ENCODE measurements at regions not wholly inside any gene's neighbourhood (a gene's known extent, or its start where the extent isn't known, plus 50 kb on each side); places are given as distances from the start of the nearest gene placed in this dataset.

GRCh38 chr7:340979-341694 lies 51.2 kb downstream of the FOXL3 start:
- no peak for DNase-seq

GRCh38 chr7:341841-342638 lies 52.1 kb downstream of the FOXL3 start:
- no peak for DNase-seq

GRCh38 chr7:342681-343216 lies 52.8 kb downstream of the FOXL3 start:
- DNase-seq: no peak

- no peak for DNase-seq
Observed at GRCh38 chr7:343227-343822, 53.4 kb downstream of the FOXL3 start.

- DNase-seq: no peak
Observed at GRCh38 chr7:343864-344607, 54.1 kb downstream of the FOXL3 start.

- DNase-seq: no peak
Observed at GRCh38 chr7:344608-344994, 54.6 kb downstream of the FOXL3 start.

GRCh38 chr7:346116-346898 lies 56.3 kb downstream of the FOXL3 start:
- DNase-seq: no peak

GRCh38 chr7:347001-347590 lies 57.1 kb downstream of the FOXL3 start:
- no peak for DNase-seq

- no peak for DNase-seq
Observed at GRCh38 chr7:347644-348479, 57.9 kb downstream of the FOXL3 start.

GRCh38 chr7:348480-348844 lies 58.5 kb downstream of the FOXL3 start:
- no peak for DNase-seq

- no peak for DNase-seq
Observed at GRCh38 chr7:348962-349743, 59.2 kb downstream of the FOXL3 start.

- DNase-seq: peak; percentile 52 to 70
Observed at GRCh38 chr7:351256-351655, 61.3 kb downstream of the FOXL3 start.

GRCh38 chr7:351681-352480 lies 61.9 kb downstream of the FOXL3 start:
- DNase-seq: peak; percentile 38 to 62

- no peak for DNase-seq
Observed at GRCh38 chr7:353746-354325, 63.9 kb downstream of the FOXL3 start.

- no peak for DNase-seq
Observed at GRCh38 chr7:354597-355470, 64.9 kb downstream of the FOXL3 start.

GRCh38 chr7:355568-355967 lies 65.6 kb downstream of the FOXL3 start:
- no peak for DNase-seq

GRCh38 chr7:356087-356486 lies 66.1 kb downstream of the FOXL3 start:
- DNase-seq: no peak
